CD14-positive monocyte (primary cell): ENCODE measurements at regions not wholly inside any gene's neighbourhood (a gene's known extent, or its start where the extent isn't known, plus 50 kb on each side); places are given as distances from the start of the nearest gene placed in this dataset.

Source experiments
- DNase-seq, 3 donors: peaks; one replicate each; pipeline ENCODE4 v3.0.0-alpha.2; 2011 to 2022
- H2AFZ ChIP-seq: 2 replicates; pipeline ENCODE4 v1.6.0; 2012; ENCODE audit warnings: mild to moderate bottlenecking, low read depth, low read length, inconsistent platforms; ENCODE audit not compliant: insufficient read depth, poor library complexity, severe bottlenecking
- H3K27ac ChIP-seq, 2 donors: 1 replicate in 1 of 2; 2 replicates in 1 of 2; pipeline ENCODE4 v1.5.1; 2012 to 2013; ENCODE audit warnings: low read length in 2 of 2, control low read depth in 1 of 2, inconsistent platforms in 1 of 2, low read depth in 1 of 2, mild to moderate bottlenecking in 1 of 2
- H3K27me3 ChIP-seq, 2 donors: one replicate each; pipeline versions ENCODE4 v1.6.0 to v1.6.1; 2011 to 2013; ENCODE audit warnings: low read length in 2 of 2; ENCODE audit not compliant: control insufficient read depth in 2 of 2, insufficient read depth in 2 of 2
- H3K36me3 ChIP-seq, 2 donors: replicated peaks in 1 of 2; 1 replicate in 1 of 2; 2 replicates in 1 of 2; pipeline versions ENCODE4 v1.5.1 to v1.6.1; 2012 to 2013; ENCODE audit warnings: low read length in 2 of 2, control low read depth in 1 of 2, inconsistent platforms in 1 of 2, mild to moderate bottlenecking in 1 of 2; ENCODE audit not compliant: insufficient read depth in 2 of 2, control insufficient read depth in 1 of 2
- H3K4me1 ChIP-seq, 2 donors: 1 replicate in 1 of 2; 2 replicates in 1 of 2; pipeline versions ENCODE4 v1.5.1 to v1.6.1; 2012 to 2013; ENCODE audit warnings: low read length in 2 of 2, control low read depth in 1 of 2, inconsistent platforms in 1 of 2, mild to moderate bottlenecking in 1 of 2, moderate library complexity in 1 of 2; ENCODE audit not compliant: insufficient read depth in 2 of 2, control insufficient read depth in 1 of 2
- H3K4me2 ChIP-seq: replicated peaks from 2 replicates; pipeline ENCODE3; 2012; ENCODE audit warnings: low read length, moderate library complexity, mild to moderate bottlenecking; ENCODE audit not compliant: poor library complexity, severe bottlenecking; ENCODE audit errors: extremely low read depth
- H3K4me3 ChIP-seq, 3 experiments: fragments of 200-600 bp in 1 of 3; sonication (generic) in 1 of 3; replicated peaks in 1 of 3; 1 replicate in 2 of 3; 2 replicates in 1 of 3; pipeline ENCODE4 v1.5.1; 2011 to 2013; ENCODE audit warnings: low read length in 3 of 3, mild to moderate bottlenecking in 3 of 3, control low read depth in 2 of 3, low read depth in 2 of 3, inconsistent platforms in 1 of 3, moderate library complexity in 1 of 3
- H3K79me2 ChIP-seq: 2 replicates; pipeline ENCODE4 v1.6.0; 2012; ENCODE audit warnings: mild to moderate bottlenecking, control low read depth, inconsistent platforms, low read length, moderate library complexity; ENCODE audit not compliant: insufficient read depth
- H3K9ac ChIP-seq: 2 replicates; pipeline ENCODE4 v1.6.0; 2017; ENCODE audit warnings: low read length, mild to moderate bottlenecking; ENCODE audit not compliant: insufficient read depth, poor library complexity, severe bottlenecking
- H3K9me3 ChIP-seq, 2 donors: replicated peaks in 1 of 2; 1 replicate in 1 of 2; 2 replicates in 1 of 2; pipeline versions ENCODE4 v1.5.1 to v1.6.1; 2012 to 2013; ENCODE audit warnings: low read length in 2 of 2, control low read depth in 1 of 2; ENCODE audit not compliant: control insufficient read depth in 1 of 2, insufficient read depth in 1 of 2
- H4K20me1 ChIP-seq: 2 replicates; pipeline ENCODE4 v1.6.0; 2012; ENCODE audit warnings: mild to moderate bottlenecking, low read length, control low read depth, moderate library complexity; ENCODE audit not compliant: insufficient read depth
- H3K27ac Mint-ChIP-seq, 7 donors: one replicate each; pipeline ENCODE4 v1.8.0; 2020; ENCODE audit warnings: mild to moderate bottlenecking in 7 of 7, mixed read lengths in 7 of 7, moderate library complexity in 6 of 7, inconsistent platforms in 2 of 7
- H3K27me3 Mint-ChIP-seq, 3 donors: one replicate each; pipeline ENCODE4 v1.8.0; 2021 to 2022; ENCODE audit warnings: low read depth in 3 of 3, mild to moderate bottlenecking in 3 of 3, mixed read lengths in 3 of 3, moderate library complexity in 3 of 3, inconsistent platforms in 1 of 3
- H3K36me3 Mint-ChIP-seq, 2 donors: one replicate each; pipeline ENCODE4 v1.8.0; 2020; ENCODE audit warnings: mixed read lengths in 2 of 2, inconsistent platforms in 1 of 2, mild to moderate bottlenecking in 1 of 2
- H3K4me1 Mint-ChIP-seq: one replicate; pipeline ENCODE4 v1.8.0; 2020; ENCODE audit warnings: mild to moderate bottlenecking, mixed read lengths
- H3K4me3 Mint-ChIP-seq, 2 donors: one replicate each; pipeline ENCODE4 v1.8.0; 2020; ENCODE audit warnings: mild to moderate bottlenecking in 2 of 2, mixed read lengths in 2 of 2, moderate library complexity in 1 of 2
- H3K9me3 Mint-ChIP-seq, 7 donors: one replicate each; pipeline ENCODE4 v1.8.0; 2020 to 2022; ENCODE audit warnings: mixed read lengths in 7 of 7, mild to moderate bottlenecking in 6 of 7, moderate library complexity in 6 of 7, inconsistent platforms in 2 of 7
- WGBS: methylation state at CpG from one replicate; pipeline ENCODE4 v1.1.5; 2013; ENCODE audit warnings: missing lambda C conversion rate; ENCODE audit not compliant: insufficient coverage; 5-methylcytosine and 5-hydroxymethylcytosine counted together
- intact Hi-C, 2 donors: fragments of 100-400 bp; cut with micrococcal nuclease; formaldehyde crosslinking; loops; one replicate each; pipeline versions ENCODE4 v1.15.0 to v1.15.1; 2023
- TF ChIP-seq, protein P1 (sequence below): fragments of 200-600 bp; IDR thresholded peaks from one replicate; pipeline ENCODE4 v1.8.0; 2022; ENCODE audit warnings: antibody characterized with exemption, mild to moderate bottlenecking

DNA sequence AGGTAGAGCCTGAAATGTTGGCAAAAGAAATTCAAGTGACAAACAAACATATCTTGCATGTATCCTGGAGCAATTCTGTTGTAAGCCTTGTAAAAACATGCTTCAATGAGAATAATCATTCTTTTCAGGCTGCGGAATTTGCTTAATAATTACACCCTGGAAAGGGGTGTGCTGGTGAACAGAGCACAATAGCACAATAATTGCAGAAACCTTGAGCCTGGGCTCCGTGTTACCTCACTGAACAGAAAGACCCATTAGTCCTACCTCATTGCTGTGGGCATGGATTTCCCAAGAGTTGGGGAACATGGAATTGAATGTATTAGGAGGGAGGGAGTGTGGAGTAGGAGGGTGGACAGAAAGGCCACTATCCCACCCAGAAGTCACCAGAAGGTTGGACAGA is 168.0 kb upstream of the ALKAL2 start:
- Mint-ChIP-seq H3K36me3 (no peaks in the 10 kb centered on the region), H3K9me3 (peaks cover 0 to 4% (median 1%) of the 10 kb centered on the region in 7 donors), H3K27me3 (peaks cover 0 to 8% (median 0%) of the 10 kb centered on the region in 3 donors), H3K4me1 (peaks cover 3% of the 10 kb centered on the region), H3K27ac (no peak overlapping the region), H3K4me3 (no peak overlapping the region)
- Histone ChIP-seq H3K27me3 (no peaks in the 10 kb centered on the region), H3K4me3 (no peak overlapping the region), H3K9me3 (no peaks in the 10 kb centered on the region), H3K4me2 (no peak overlapping the region), H3K79me2 (no peaks in the 10 kb centered on the region), H3K27ac (no peak overlapping the region), H3K36me3 (no peaks in the 10 kb centered on the region), H3K9ac (no peak overlapping the region), H3K4me1 (no peaks in the 10 kb centered on the region), H4K20me1 (no peaks in the 10 kb centered on the region), H2AFZ (no peak overlapping the region)
- intact Hi-C loops: no loop called here
- 80% methylated on average over 1 of the region's 2 CpGs for WGBS
- DNase-seq: no peak
- TF ChIP-seq, protein P1, sequence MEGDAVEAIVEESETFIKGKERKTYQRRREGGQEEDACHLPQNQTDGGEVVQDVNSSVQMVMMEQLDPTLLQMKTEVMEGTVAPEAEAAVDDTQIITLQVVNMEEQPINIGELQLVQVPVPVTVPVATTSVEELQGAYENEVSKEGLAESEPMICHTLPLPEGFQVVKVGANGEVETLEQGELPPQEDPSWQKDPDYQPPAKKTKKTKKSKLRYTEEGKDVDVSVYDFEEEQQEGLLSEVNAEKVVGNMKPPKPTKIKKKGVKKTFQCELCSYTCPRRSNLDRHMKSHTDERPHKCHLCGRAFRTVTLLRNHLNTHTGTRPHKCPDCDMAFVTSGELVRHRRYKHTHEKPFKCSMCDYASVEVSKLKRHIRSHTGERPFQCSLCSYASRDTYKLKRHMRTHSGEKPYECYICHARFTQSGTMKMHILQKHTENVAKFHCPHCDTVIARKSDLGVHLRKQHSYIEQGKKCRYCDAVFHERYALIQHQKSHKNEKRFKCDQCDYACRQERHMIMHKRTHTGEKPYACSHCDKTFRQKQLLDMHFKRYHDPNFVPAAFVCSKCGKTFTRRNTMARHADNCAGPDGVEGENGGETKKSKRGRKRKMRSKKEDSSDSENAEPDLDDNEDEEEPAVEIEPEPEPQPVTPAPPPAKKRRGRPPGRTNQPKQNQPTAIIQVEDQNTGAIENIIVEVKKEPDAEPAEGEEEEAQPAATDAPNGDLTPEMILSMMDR: no peak

DNA sequence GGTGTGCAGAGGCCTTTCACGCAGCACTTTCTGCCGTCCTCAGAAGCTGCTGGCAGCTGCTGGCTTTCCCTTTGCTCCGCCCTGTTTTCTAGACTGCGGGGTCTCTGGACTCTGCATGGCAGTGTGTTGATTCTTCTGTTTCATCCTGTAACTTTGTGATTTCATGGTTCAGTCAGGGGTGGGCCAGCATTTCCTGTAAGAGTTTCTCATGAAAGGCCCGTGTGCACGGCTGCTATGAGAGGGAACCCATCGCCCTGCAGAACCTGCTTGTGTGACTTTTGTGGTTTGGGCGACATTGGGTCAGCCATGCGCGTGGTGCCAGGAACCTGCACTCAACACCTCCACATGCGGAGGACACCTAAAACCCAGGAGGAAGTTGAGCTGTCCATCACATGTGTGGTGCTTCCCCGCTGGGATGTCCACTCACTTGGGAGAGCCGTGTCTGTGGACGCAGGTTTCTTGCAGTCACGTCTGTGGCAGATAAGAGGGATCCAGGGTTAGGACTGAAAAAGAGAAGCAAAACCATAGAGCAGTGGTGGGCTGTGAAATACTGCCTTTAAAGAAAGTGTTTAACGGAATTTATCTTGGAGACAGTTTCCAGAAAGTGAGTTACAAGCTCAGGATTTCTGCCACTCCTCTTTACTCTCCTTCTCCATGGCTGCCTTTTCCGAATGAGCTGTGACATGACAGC is 167.3 kb upstream of the ALKAL2 start:
- no peaks in the 10 kb centered on the region for H3K9me3 ChIP-seq
- H3K9ac ChIP-seq: no peak overlapping the region
- DNase-seq: no peak
- no peak overlapping the region for H3K27ac Mint-ChIP-seq
- no peak overlapping the region for H2AFZ ChIP-seq
- H4K20me1 ChIP-seq: no peaks in the 10 kb centered on the region
- H3K4me3 ChIP-seq: no peak overlapping the region
- H3K4me2 ChIP-seq: no peak overlapping the region
- H3K4me1 Mint-ChIP-seq: no peaks in the 10 kb centered on the region
- H3K4me1 ChIP-seq: no peaks in the 10 kb centered on the region
- no peaks in the 10 kb centered on the region for H3K27me3 ChIP-seq
- H3K27me3 Mint-ChIP-seq: peaks cover 0 to 6% (median 0%) of the 10 kb centered on the region in 3 donors
- WGBS: 67% methylated on average over 10 of the region's 17 CpGs
- intact Hi-C loops: no loop called here
- H3K36me3 ChIP-seq: no peaks in the 10 kb centered on the region
- no peak overlapping the region for H3K4me3 Mint-ChIP-seq
- no peaks in the 10 kb centered on the region for H3K79me2 ChIP-seq
- no peaks in the 10 kb centered on the region for H3K36me3 Mint-ChIP-seq
- TF ChIP-seq, protein P1: no peak
- no peak overlapping the region for H3K27ac ChIP-seq
- peaks cover 0 to 4% (median 1%) of the 10 kb centered on the region in 7 donors for H3K9me3 Mint-ChIP-seq
